ENCODE measurements at regions not wholly inside any gene's neighbourhood (a gene's known extent, or its start where the extent isn't known, plus 50 kb on each side); places are given as distances from the start of the nearest gene placed in this dataset.
A peak's percentile ranks its signal among the peaks of the same experiment; 100 is the strongest.

DNA sequence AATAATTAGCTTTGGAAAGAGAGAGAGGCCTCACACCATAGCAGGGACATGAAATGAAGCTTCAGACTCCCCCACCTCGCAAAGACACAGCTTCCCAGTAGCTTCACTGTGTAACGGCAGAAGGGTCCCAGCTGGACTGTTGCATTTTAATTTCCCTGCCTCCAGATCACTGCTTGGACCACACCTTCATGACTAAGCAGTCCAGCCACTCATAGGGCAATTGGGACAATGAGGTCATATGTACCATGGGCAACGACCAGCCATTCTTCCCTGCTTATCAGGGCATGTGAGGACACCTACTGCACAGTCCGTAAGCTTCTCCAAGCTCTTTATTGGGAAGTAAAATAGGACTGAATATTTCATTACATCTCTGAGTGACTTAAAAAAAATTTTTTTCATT lies 183.0 kb downstream of the MREG start:
- H3K36me3 Mint-ChIP-seq (ENCODE audit: unreplicated experiment): no peaks in the 10 kb centered on the region

DNA sequence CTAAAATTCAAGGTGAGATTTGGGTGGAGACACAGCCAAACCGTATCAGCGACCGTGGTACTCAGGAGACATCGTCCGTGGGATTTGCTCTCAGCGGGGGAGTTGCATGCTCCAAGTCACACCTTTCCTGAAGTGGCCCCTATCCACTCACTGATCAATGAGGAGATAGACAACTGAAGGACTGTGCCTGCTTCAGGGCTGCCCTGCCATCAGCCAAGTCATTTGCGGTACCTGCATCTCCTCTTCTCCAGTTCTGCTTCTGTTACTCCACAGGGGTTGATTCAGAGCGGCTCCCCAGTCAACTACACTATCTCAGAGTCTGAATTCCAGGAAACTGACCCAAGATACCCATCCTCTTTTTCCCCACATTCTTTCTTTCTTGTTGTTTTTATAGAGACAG lies 184.1 kb downstream of the MREG start:
- peaks cover 67% of the 10 kb centered on the region for H3K4me1 Mint-ChIP-seq (ENCODE audit: unreplicated experiment)
- no peak overlapping the region for H3K4me3 Mint-ChIP-seq (ENCODE audit: unreplicated experiment)
- H3K9me3 Mint-ChIP-seq (ENCODE audit: unreplicated experiment): no peaks in the 10 kb centered on the region
- DNase-seq (ENCODE audit: extremely low spot score, unreplicated experiment): no peak
- H3K27ac Mint-ChIP-seq (ENCODE audit: unreplicated experiment): peak overlapping the region; percentile 41
- H3K27me3 Mint-ChIP-seq (ENCODE audit: unreplicated experiment): no peaks in the 10 kb centered on the region
- H3K36me3 Mint-ChIP-seq (ENCODE audit: unreplicated experiment): no peaks in the 10 kb centered on the region
- no peak for TF ChIP-seq CTCF (IDR thresholded peaks at IDR 0.05)

More for the DNA sequence above, 183.0 kb downstream of the MREG start:
- H3K27ac Mint-ChIP-seq (ENCODE audit: unreplicated experiment): peak overlapping the region; percentile 56
- H3K4me1 Mint-ChIP-seq (ENCODE audit: unreplicated experiment): peaks cover 76% of the 10 kb centered on the region
- H3K4me3 Mint-ChIP-seq (ENCODE audit: unreplicated experiment): no peak overlapping the region
- no peak for DNase-seq (ENCODE audit: extremely low spot score, unreplicated experiment)
- H3K27me3 Mint-ChIP-seq (ENCODE audit: unreplicated experiment): no peaks in the 10 kb centered on the region
- no peaks in the 10 kb centered on the region for H3K9me3 Mint-ChIP-seq (ENCODE audit: unreplicated experiment)
- TF ChIP-seq CTCF (IDR thresholded peaks at IDR 0.05): peak; percentile 30

DNA sequence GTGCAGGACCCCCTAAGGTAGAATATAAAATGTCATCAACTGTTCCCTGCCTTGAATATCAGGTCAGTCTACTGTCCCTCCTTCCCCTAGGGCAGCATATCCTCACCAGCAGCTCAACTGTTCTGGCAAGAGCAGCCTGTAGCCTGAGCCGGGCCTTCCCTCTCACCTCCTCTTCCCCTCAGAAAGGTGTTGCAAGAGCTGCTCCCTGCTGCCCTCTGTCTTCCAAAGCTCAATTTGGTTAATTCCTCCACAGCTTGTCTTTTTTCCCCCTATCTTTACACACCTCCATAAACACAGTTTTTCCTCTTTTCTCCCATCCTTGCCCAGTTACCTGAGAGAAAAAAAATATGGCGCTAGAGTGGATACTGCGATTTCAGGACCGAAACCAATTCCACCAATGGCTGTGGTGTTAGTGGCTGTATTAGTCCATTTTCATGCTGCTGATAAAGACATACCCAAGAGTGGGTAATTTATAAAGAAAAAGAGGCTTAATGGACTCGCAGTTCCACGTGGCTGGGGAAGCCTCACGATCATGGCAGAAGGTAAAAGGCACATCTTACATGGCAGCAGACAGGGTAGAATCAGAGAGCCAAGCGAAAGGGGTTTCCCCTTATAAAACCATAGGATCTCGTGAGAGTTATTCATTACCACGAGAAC lies 184.7 kb downstream of the MREG start:
- Mint-ChIP-seq H3K36me3 (ENCODE audit: unreplicated experiment) (no peaks in the 10 kb centered on the region), H3K4me3 (ENCODE audit: unreplicated experiment) (no peak overlapping the region)
- DNase-seq (ENCODE audit: extremely low spot score, unreplicated experiment): no peak

DNA sequence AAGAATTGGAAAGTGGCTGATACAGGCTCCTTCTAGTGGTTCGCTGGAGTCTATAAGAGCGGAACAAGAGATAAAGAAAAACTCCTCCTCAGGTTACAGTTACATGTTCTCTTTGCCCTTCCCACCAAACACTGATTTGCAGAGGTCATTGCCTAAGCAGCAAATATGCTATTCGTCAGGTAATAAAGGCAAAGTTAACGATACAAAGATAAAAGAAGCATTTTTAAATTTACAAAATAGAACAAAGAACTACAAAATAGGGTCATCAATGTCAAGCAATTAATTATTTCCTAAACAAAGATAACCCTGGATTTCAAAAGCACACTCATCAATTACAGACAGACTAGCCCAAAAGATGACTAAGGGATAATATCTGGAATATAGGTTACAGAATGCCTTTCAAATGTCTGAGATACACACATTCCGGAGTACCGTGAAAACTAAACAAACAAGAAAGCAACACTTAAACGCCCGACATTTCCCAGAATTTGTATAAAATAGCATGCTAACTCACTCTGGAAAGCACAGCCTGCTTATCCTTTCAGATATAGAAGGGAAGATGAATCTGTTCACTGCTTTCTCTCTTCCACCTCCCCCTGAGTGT lies 186.4 kb downstream of the MREG start:
- Mint-ChIP-seq H3K27ac (ENCODE audit: unreplicated experiment) (peak overlapping the region; percentile 70), H3K36me3 (ENCODE audit: unreplicated experiment) (peaks cover 5% of the 10 kb centered on the region), H3K4me1 (ENCODE audit: unreplicated experiment) (peaks cover 49% of the 10 kb centered on the region), H3K27me3 (ENCODE audit: unreplicated experiment) (no peaks in the 10 kb centered on the region), H3K9me3 (ENCODE audit: unreplicated experiment) (peaks cover 11% of the 10 kb centered on the region), H3K4me3 (ENCODE audit: unreplicated experiment) (peak overlapping the region; percentile 43)
- DNase-seq (ENCODE audit: extremely low spot score, unreplicated experiment): no peak
- TF ChIP-seq CTCF (IDR thresholded peaks at IDR 0.05): peak; percentile 22

More for the DNA sequence above, 184.7 kb downstream of the MREG start:
- peaks cover 62% of the 10 kb centered on the region for H3K4me1 Mint-ChIP-seq (ENCODE audit: unreplicated experiment)
- no peaks in the 10 kb centered on the region for H3K27me3 Mint-ChIP-seq (ENCODE audit: unreplicated experiment)
- H3K27ac Mint-ChIP-seq (ENCODE audit: unreplicated experiment): peak overlapping the region; percentile 40
- peaks cover 2% of the 10 kb centered on the region for H3K9me3 Mint-ChIP-seq (ENCODE audit: unreplicated experiment)
- peak; percentile 67 for TF ChIP-seq CTCF (IDR thresholded peaks at IDR 0.05)

- Mint-ChIP-seq H3K9me3 (ENCODE audit: unreplicated experiment) (peaks cover 15% of the 10 kb centered on the region), H3K27me3 (ENCODE audit: unreplicated experiment) (no peaks in the 10 kb centered on the region), H3K4me1 (ENCODE audit: unreplicated experiment) (peaks cover 44% of the 10 kb centered on the region), H3K36me3 (ENCODE audit: unreplicated experiment) (peaks cover 5% of the 10 kb centered on the region), H3K27ac (ENCODE audit: unreplicated experiment) (peak overlapping the region; percentile 70), H3K4me3 (ENCODE audit: unreplicated experiment) (peak overlapping the region; percentile 43)
- TF ChIP-seq CTCF (IDR thresholded peaks at IDR 0.05): no peak
- DNase-seq (ENCODE audit: extremely low spot score, unreplicated experiment): no peak
These were observed 187.0 kb downstream of the MREG start for GRCh38 chr2:215826376-215826775.
